ENCODE measurements at regions not wholly inside any gene's neighbourhood (a gene's known extent, or its start where the extent isn't known, plus 50 kb on each side); places are given as distances from the start of the nearest gene placed in this dataset.

GRCh38 chr17:12422651-12423050 is 243.0 kb upstream of the MYOCD start:
- TF ChIP-seq CTCF (conservative IDR thresholded peaks at IDR 0.05 in 1 of 2, IDR thresholded peaks at IDR 0.05 in 1 of 2; ENCODE audit: extremely low read depth in 1 of 2, insufficient read depth in 1 of 2, low read depth in 1 of 2, low read length in 2 of 2) (no peak), EZH2 (IDR thresholded peaks at IDR 0.05; ENCODE audit: borderline replicate concordance, low read length) (no peak)

All from mammary epithelial cell (primary cell).